ENCODE measurements at regions not wholly inside any gene's neighbourhood (a gene's known extent, or its start where the extent isn't known, plus 50 kb on each side); places are given as distances from the start of the nearest gene placed in this dataset.

- TF ChIP-seq CTCF (IDR thresholded peaks at IDR 0.05; ENCODE audit: insufficient read depth, low read length, poor library complexity, severe bottlenecking): no peak
- TF ChIP-seq EZH2phosphoT487 (conservative IDR thresholded peaks at IDR 0.05; ENCODE audit: low read length): no peak
Observed at GRCh38 chr2:12821656-12822055, 104.9 kb downstream of the TRIB2 start.
